HepG2 (cell line): ENCODE measurements at regions not wholly inside any gene's neighbourhood (a gene's known extent, or its start where the extent isn't known, plus 50 kb on each side); places are given as distances from the start of the nearest gene placed in this dataset.

Experiments used
- ATAC-seq: fragments of 200-7000 bp; cut with Tn5 transposase; 3 replicates; pipeline ENCODE4 v1.9.1; 2020; ENCODE audit warnings: mild to moderate bottlenecking, moderate library complexity
- BruUV-seq: library from RNA; stranded (reverse); fragments of 400-500 nt; replicated peaks from 2 replicates; lab custom pipeline; 2021; lab: Mats Ljungman, UMichigan
- CTCF ChIA-PET: fragments of 300-600 bp; formaldehyde crosslinking; extraction: SDS; loops from one replicate; lab custom pipeline; 2021; ENCODE audit warnings: low total read pairs, inconsistent platforms, low intra/inter-chr PET ratio; lab: Yijun Ruan, JAX
- POLR2A ChIA-PET: fragments of 350-600 bp; sonication (Branson Sonifier 250); formaldehyde crosslinking; loops from one replicate; lab custom pipeline; 2020; ENCODE audit warnings: antibody characterized with exemption, inconsistent platforms; lab: Yijun Ruan, JAX
- DNase-seq: peaks from one replicate; pipeline ENCODE4 v3.0.0-alpha.2; 2015; ENCODE audit warnings: low spot score
- FAIRE-seq: peaks from 3 replicates; lab custom pipeline; 2011; peaks lifted over from hg19 to GRCh38; lab: Jason Lieb, UNC
- H2AFZ ChIP-seq: one replicate; pipeline ENCODE4 v1.6.1; 2011; ENCODE audit warnings: low read length, inconsistent platforms
- H3K27ac ChIP-seq: fragments of 300-600 bp; 3 replicates; pipeline ENCODE4 v1.8.0; 2011; ENCODE audit warnings: mixed run types, mild to moderate bottlenecking, mixed read lengths, low read length, inconsistent platforms; ENCODE audit not compliant: insufficient read depth; ENCODE audit errors: extremely low read length
- H3K27me3 ChIP-seq, 2 experiments: fragments of 200-600 bp in 1 of 2; 2 replicates in 1 of 2; 3 replicates in 1 of 2; pipeline versions ENCODE4 v1.6.0 to v1.8.0; 2011; ENCODE audit warnings: low read length in 2 of 2, mild to moderate bottlenecking in 2 of 2, moderate library complexity in 2 of 2, inconsistent platforms in 1 of 2; ENCODE audit not compliant: insufficient read depth in 2 of 2, control insufficient read depth in 1 of 2
- H3K36me3 ChIP-seq, 2 experiments: fragments of 200-600 bp in 1 of 2; replicated peaks in 1 of 2; 2 replicates in 1 of 2; 3 replicates in 1 of 2; pipeline versions ENCODE4 v1.5.1 to v1.8.0; 2011; ENCODE audit warnings: low read length in 2 of 2, inconsistent platforms in 1 of 2; ENCODE audit not compliant: insufficient read depth in 2 of 2, control insufficient read depth in 1 of 2
- H3K4me1 ChIP-seq: 2 replicates; pipeline ENCODE4 v1.5.1; 2012; ENCODE audit warnings: low read length, inconsistent platforms; ENCODE audit not compliant: insufficient read depth
- H3K4me2 ChIP-seq: 2 replicates; pipeline ENCODE4 v1.6.0; 2011; ENCODE audit warnings: low read depth, low read length, inconsistent platforms
- H3K4me3 ChIP-seq, 3 experiments: fragments of 200-600 bp in 1 of 3; sonication (generic), shearing (Covaris generic) in 1 of 3; replicated peaks in 1 of 3; 2 replicates each; pipeline ENCODE4 v1.5.1; 2011 to 2016; ENCODE audit warnings: low read length in 3 of 3, inconsistent platforms in 2 of 3, low read depth in 2 of 3, mild to moderate bottlenecking in 2 of 3, control low read depth in 1 of 3, mixed read lengths in 1 of 3; ENCODE audit not compliant: insufficient read depth in 1 of 3
- H3K79me2 ChIP-seq: one replicate; pipeline ENCODE4 v1.6.1; 2011; ENCODE audit warnings: low read length, inconsistent platforms; ENCODE audit not compliant: insufficient read depth
- H3K9ac ChIP-seq: 2 replicates; pipeline ENCODE4 v1.6.0; 2011; ENCODE audit warnings: mild to moderate bottlenecking, low read depth, low read length, inconsistent platforms; ENCODE audit not compliant: insufficient read depth
- H3K9me3 ChIP-seq: 2 replicates; pipeline ENCODE4 v1.5.1; 2012; ENCODE audit warnings: mild to moderate bottlenecking, low read length
- H4K20me1 ChIP-seq: 2 replicates; pipeline ENCODE4 v1.6.0; 2011; ENCODE audit warnings: inconsistent platforms, mild to moderate bottlenecking, low read length, moderate library complexity; ENCODE audit not compliant: insufficient read depth
- DBP ChIP-seq: sonication (generic); formaldehyde crosslinking; IDR thresholded peaks from 2 replicates; pipeline ENCODE4 v1.4.0; 2020; ENCODE audit warnings: missing genetic modification reagents; ENCODE audit errors: not compliant biosample characterization
- GMEB1 ChIP-seq: sonication (generic); formaldehyde crosslinking; IDR thresholded peaks from 2 replicates; pipeline ENCODE4 v1.5.1; 2020; ENCODE audit warnings: missing genetic modification reagents, mild to moderate bottlenecking, borderline replicate concordance
- HHEX ChIP-seq: IDR thresholded peaks from 2 replicates; pipeline ENCODE4 v1.6.1; 2016; ENCODE audit warnings: control low read depth
- KLF15 ChIP-seq: sonication (generic); formaldehyde crosslinking; IDR thresholded peaks from 2 replicates; pipeline ENCODE4 v1.8.1; 2023; ENCODE audit warnings: borderline replicate concordance, mild to moderate bottlenecking, inconsistent platforms, missing genetic modification reagents, mixed read lengths
- PRDM4 ChIP-seq: sonication (generic); formaldehyde crosslinking; IDR thresholded peaks from 2 replicates; pipeline ENCODE4 v1.9.0; 2021; ENCODE audit warnings: missing genetic modification reagents, borderline replicate concordance
- TEAD3 ChIP-seq: optimal IDR thresholded peaks from 2 replicates; pipeline ENCODE3; 2016; ENCODE audit warnings: borderline replicate concordance
- ZFYVE20 ChIP-seq: sonication (generic); formaldehyde crosslinking; IDR thresholded peaks from 2 replicates; pipeline ENCODE4 v1.8.0; 2023; ENCODE audit warnings: low read depth, mild to moderate bottlenecking, moderate library complexity, missing genetic modification reagents, borderline replicate concordance
- ZNF224 ChIP-seq: sonication (generic); formaldehyde crosslinking; IDR thresholded peaks from 2 replicates; pipeline ENCODE4 v1.5.0; 2020; ENCODE audit warnings: mild to moderate bottlenecking, missing genetic modification reagents
- ZNF280B ChIP-seq: sonication (generic); formaldehyde crosslinking; IDR thresholded peaks from 2 replicates; pipeline ENCODE4 v1.5.0; 2020; ENCODE audit warnings: missing genetic modification reagents, mild to moderate bottlenecking, borderline replicate concordance
- ZNF543 ChIP-seq: sonication (generic); formaldehyde crosslinking; IDR thresholded peaks from 2 replicates; pipeline ENCODE4 v1.4.0; 2020; ENCODE audit warnings: mild to moderate bottlenecking, missing genetic modification reagents
- ZNF557 ChIP-seq: sonication (generic); formaldehyde crosslinking; IDR thresholded peaks from 2 replicates; pipeline ENCODE4 v1.4.0; 2020; ENCODE audit warnings: missing genetic modification reagents
- ZZZ3 ChIP-seq: sonication (generic); formaldehyde crosslinking; IDR thresholded peaks from 2 replicates; pipeline ENCODE4 v1.4.0; 2020; ENCODE audit warnings: missing genetic modification reagents, mild to moderate bottlenecking, borderline replicate concordance
- WGBS: methylation state at CpG from one replicate; pipeline ENCODE4 v1.1.6; 2017; ENCODE audit warnings: low lambda C conversion rate; 5-methylcytosine and 5-hydroxymethylcytosine counted together
- in situ Hi-C: cut with HindIII; loops from 2 replicates; pipeline ENCODE4 v1.10.0; 2017; ENCODE audit warnings: low pct_unique_long_range_greater_than_20kb; ENCODE audit not compliant: extremely low pct_ligation_motif_present
- intact Hi-C: fragments of 100-400 bp; cut with micrococcal nuclease; formaldehyde crosslinking; loops from one replicate; pipeline ENCODE4 v1.10.0; 2022; ENCODE audit not compliant: unreplicated experiment
- TF ChIP-seq, protein P1 (sequence below): sonication (generic); formaldehyde crosslinking; IDR thresholded peaks from 2 replicates; pipeline ENCODE4 v1.8.0; 2022; ENCODE audit warnings: mild to moderate bottlenecking, missing genetic modification reagents
- TF ChIP-seq, protein P2 (sequence below): sonication (generic); formaldehyde crosslinking; IDR thresholded peaks from 2 replicates; pipeline ENCODE4 v1.4.0; 2020; ENCODE audit warnings: missing genetic modification reagents

- ATAC-seq, result no peak
- Histone ChIP-seq H3K79me2 (no peaks in the 10 kb centered on the region), H3K36me3 (no peaks in the 10 kb centered on the region), H3K9me3 (no peaks in the 10 kb centered on the region), H4K20me1 (no peaks in the 10 kb centered on the region), H3K4me1 (no peaks in the 10 kb centered on the region), H3K27me3 (no peaks in the 10 kb centered on the region), H3K4me2 (no peak overlapping the region), H3K9ac (no peak overlapping the region), H3K27ac (no peak overlapping the region), H3K4me3 (no peak overlapping the region), H2AFZ (no peak overlapping the region)
- DNase-seq, result no peak
- ChIA-PET CTCF (no interaction called here), POLR2A (no interaction called here)
- FAIRE-seq, result no peak
- in situ Hi-C loops, result loop anchor here (10.0 kb wide), 2 partner anchors 133 to 1533 kb away; no protein-coding TSS in a partner anchor
- 5% methylated on average over 8 of the region's 8 CpGs for WGBS
- no TSS peak for BruUV-seq
- intact Hi-C loops, result no loop called here
- TF ChIP-seq PRDM4 (CRISPR knock-in tag), result no peak
- TF ChIP-seq ZNF224, result no peak
- no peak for TF ChIP-seq ZNF543
- TF ChIP-seq, protein P1, sequence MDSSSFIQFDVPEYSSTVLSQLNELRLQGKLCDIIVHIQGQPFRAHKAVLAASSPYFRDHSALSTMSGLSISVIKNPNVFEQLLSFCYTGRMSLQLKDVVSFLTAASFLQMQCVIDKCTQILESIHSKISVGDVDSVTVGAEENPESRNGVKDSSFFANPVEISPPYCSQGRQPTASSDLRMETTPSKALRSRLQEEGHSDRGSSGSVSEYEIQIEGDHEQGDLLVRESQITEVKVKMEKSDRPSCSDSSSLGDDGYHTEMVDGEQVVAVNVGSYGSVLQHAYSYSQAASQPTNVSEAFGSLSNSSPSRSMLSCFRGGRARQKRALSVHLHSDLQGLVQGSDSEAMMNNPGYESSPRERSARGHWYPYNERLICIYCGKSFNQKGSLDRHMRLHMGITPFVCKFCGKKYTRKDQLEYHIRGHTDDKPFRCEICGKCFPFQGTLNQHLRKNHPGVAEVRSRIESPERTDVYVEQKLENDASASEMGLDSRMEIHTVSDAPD, result no peak
- no peak for TF ChIP-seq ZZZ3 (CRISPR knock-in tag)
- no peak for TF ChIP-seq HHEX (CRISPR knock-in tag)
- TF ChIP-seq, protein P2, sequence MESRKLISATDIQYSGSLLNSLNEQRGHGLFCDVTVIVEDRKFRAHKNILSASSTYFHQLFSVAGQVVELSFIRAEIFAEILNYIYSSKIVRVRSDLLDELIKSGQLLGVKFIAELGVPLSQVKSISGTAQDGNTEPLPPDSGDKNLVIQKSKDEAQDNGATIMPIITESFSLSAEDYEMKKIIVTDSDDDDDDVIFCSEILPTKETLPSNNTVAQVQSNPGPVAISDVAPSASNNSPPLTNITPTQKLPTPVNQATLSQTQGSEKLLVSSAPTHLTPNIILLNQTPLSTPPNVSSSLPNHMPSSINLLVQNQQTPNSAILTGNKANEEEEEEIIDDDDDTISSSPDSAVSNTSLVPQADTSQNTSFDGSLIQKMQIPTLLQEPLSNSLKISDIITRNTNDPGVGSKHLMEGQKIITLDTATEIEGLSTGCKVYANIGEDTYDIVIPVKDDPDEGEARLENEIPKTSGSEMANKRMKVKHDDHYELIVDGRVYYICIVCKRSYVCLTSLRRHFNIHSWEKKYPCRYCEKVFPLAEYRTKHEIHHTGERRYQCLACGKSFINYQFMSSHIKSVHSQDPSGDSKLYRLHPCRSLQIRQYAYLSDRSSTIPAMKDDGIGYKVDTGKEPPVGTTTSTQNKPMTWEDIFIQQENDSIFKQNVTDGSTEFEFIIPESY (CRISPR knock-in tag), result no peak
- no peak for TF ChIP-seq ZNF280B
- TF ChIP-seq ZFYVE20 (CRISPR knock-in tag), result no peak
- no peak for TF ChIP-seq TEAD3 (CRISPR knock-in tag)
- no peak for TF ChIP-seq ZNF557 (CRISPR knock-in tag)
- no peak for TF ChIP-seq DBP (CRISPR knock-in tag)
- TF ChIP-seq GMEB1 (CRISPR knock-in tag), result no peak
- no peak for TF ChIP-seq KLF15
Measured at GRCh38 chr5:90267646-90268045, 141.9 kb downstream of the CETN3 start.
